Stimulated activated CD8-positive, alpha-beta memory T cell treated with anti-CD3 and anti-CD28 coated beads, Interleukin-12 subunit alpha, Interleukin-12 subunit beta, amount 100 ng/mL, for 24 hours (primary cell): ENCODE measurements at regions not wholly inside any gene's neighbourhood (a gene's known extent, or its start where the extent isn't known, plus 50 kb on each side); places are given as distances from the start of the nearest gene placed in this dataset.

ENCODE experiments used
- DNase-seq: peaks from one replicate; pipeline ENCODE4 v3.0.0-alpha.2; 2020; ENCODE audit errors: extremely low read depth

DNA sequence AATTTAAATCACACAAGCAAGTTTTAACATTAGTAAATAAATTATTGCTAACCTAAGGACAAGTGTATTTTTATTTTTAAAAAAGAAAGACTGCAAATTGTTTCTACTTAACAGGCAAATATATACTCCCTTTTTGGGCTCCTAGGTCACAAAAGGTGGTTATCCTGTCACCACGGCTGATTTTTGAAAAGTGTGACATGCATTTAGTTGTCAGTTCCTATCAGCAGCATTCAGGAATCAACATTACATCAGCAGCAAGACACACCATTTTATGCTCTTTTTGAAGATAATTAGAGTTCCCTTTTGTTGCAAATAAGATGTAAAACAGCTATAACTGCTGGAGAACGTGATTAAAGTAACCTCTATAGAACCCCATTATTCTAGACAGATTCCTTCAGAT lies 357.5 kb upstream of the TMCO5A start:
- no peak for DNase-seq

DNA sequence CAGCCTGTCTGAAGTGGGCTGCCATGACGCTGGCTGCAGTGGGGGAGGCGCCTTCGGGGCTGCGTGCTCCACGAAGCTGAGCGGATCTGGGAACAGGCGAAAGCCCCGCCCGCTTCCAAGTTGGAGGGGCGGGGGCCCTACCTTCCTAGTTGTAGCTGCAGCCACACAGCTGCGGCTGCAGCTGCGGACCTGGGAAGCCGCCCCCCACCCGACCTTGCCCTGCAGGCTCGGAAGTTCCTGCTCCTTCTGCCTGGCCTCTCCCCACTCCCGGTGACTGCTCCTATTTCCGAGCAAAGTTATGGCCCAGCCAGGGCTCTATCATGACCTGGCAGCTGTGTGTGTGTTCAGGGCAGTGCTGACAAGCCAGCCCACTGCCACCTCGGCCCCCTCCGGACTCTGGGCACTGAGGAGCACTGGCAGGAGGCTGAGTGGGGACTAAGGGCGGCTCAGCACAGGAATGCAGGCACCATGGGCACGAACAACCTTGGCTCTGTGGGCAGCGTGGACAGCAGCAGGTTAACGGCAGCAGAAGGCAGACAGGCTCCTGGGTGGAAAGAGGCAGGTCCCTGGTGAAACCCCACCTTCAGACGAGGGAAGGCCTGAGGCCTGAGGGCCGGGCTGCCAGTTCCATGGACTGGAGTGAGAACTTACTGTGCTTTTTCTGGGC lies 352.4 kb upstream of the TMCO5A start:
- no peak for DNase-seq

DNA sequence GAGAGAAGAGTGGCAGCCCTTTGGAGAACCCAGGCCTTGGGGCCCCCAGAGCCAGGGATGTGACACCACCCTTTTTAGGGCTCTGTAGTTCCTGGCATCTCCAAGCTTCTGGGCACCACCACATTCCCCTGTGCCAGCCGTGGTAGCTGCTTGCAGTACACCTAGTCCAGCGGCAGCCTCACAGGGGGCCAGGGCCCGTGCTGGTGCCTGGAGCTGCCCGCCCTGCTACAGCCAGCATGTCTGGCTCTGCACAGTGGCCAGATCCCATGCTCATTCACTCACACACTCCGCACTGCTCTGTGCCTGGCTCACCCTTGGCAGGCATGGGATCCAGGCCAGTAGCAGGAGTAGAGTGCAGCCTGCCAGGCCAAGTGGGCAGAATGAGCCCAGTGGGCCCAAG lies 351.6 kb upstream of the TMCO5A start:
- DNase-seq = no peak

DNA sequence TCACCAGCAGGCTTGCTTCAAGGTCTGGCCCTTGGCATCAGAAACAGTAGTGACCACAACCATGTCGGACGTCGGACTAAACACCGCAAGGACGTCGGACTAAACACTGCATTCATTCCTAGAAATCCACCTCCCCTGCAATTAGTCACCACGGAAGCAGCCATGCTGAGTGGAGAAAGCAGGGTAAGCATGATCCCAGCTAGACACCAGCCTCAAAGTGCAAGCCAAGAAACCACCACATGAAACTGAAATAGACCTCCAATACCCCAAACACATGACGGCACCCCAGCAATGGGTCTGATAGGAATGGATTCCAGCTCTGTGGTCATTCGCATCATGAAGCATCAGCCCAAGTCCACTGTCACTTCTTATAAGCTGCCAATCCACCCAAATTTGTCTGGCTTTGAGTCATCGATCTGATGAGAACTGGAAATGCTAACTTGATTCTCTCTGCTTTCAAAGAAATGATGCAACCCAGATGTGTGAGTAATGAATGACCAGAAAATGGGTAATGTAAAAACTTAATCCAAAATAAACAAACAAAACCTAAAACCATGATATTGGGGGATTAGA lies 348.3 kb upstream of the TMCO5A start:
- no peak for DNase-seq

DNA sequence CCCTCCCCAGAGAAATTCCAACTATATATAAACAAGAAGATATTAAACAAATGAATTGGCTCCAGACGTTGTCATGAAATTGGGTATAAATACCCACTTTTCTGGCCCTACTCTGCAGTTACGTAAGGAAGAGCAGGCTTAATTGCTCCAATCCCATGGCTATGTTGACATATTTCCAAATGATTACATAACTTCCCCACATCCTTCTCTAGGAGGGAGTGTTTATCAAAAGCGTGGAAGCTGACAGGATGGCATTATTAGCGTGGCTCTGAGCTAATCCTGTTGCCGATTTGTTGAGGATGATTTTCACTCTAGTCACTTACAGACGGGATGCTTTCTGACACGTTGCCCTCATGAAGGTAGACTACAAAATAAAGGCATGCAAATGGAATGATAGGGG lies 347.5 kb upstream of the TMCO5A start:
- DNase-seq = no peak

DNA sequence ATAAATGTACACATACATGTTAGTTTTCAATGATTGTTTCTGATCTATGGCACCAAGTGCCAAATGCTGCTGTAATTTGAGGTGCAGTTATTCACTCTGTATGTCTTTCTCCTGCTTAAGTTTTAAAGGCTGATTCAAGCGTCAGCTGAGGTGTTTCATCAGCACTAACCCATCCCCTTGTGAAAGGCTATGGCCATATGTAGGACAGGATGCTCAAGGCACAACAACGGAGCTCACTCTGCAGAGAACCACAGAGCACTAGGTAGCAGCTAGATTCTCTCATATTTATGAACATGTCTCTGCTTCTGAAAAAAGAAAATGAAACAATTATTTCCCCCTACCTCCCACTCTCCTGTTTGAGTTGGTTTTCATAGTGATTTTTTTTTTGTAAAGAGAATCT lies 340.0 kb upstream of the TMCO5A start:
- DNase-seq = no peak

DNA sequence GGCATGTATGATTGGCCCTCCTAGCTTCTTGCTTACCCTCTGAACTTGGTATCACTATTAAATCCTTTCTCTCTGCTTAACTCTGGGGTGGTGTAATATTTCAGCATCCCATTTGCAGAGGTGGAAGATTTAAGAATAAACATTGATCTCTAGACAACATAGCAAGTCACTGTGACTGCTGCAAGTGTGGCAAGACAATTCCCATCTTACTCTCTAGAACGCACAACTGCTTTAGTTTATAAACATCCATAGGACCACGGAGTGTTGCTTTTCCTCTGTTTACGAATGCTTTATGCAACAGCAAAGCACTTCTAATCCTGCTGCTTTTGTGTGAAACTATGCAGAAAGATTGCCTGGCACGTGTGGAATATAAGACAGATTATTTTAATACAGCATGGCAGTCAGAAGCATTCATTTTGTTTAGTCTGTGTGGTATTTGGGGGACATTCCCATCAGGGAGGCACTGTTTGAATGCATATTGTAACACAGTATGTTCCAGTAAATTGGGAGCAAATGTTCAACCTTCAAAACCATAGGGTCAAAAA lies 338.9 kb upstream of the TMCO5A start:
- no peak for DNase-seq

DNA sequence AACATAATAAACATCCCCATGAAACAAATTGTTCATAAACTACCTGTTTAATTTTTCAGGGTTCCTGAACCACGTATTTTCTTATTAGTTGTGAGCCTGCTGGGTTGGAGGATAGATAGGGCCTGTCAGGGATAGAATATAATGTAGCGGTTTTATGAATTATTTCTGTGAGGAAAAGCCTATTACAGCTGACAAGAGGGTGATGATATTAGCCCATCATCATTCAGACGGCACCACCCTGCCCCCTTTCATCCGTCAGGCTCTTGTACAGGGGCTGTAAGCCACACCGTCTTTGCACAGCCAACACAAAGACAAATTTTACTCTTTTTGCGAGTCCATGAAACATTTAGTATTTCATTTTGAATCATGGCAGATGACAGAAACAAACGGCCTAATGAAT lies 335.3 kb upstream of the TMCO5A start:
- no peak for DNase-seq

DNA sequence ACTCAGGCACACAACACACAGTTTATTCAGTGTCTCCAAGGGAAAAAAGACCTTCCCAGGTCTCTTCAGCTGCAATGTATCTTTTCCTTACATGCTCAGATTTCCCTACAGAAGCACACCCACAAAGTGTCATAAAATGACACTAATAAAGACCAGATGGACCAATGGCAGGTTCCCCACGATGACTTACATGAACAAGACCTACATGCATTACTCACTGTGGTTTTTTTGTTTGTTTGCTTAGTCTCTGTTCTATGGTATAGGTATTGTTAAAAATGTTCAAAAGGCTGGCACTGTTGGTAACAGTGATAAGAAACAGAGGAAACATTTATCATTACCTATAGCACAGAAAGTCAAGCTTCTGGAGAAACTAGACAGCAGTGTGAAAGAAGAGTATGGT lies 318.2 kb upstream of the TMCO5A start:
- no peak for DNase-seq

DNA sequence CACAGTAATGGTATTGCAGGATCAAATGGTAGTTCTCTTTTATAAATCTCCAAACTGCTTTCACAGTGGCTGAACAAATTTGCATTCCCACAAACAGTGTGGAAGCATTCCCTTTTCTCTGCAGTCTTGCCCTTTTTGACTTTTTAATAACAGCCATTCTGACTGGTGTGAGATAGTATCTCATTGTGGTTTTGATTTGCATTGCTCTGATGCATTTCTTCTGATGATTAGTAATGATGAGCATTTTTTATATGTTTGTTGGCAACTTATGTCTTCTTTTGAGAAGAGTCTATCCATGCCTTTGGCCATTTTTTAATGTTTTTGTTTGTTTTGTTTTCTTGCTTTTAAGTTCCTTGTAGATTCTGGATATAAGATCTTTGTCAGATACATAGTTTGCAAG lies 316.1 kb upstream of the TMCO5A start:
- no peak for DNase-seq

DNA sequence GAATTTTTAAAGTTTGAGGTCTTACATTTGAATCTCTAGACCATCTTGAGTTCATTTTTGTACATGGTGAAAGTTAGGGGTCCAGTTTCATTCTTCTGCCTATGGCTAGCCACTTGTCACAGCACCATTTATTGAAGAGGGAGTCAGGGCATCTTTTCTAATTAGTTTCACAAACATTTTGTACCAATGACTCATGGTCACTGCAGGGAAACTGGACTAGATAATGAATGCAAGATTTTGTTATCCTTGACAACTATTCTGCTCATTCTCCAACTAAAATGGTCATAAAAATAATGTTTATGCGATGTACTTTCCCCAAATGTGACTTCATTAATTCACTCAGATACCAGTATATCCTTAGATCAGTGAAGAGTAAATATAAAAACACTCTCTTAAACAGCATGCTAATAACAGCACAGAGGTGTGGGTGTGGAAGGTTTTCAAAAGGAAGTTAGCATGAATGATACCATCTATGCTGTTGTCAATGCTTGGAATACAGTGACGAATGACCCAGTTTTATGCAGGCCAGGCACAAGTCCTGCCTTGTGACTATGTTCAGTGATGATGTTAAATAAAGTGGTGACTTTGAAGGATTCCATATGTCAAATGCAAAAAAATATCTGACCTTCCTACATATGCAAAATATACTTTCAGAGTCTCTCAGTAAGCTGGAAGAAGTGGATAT lies 314.9 kb upstream of the TMCO5A start:
- no peak for DNase-seq

DNA sequence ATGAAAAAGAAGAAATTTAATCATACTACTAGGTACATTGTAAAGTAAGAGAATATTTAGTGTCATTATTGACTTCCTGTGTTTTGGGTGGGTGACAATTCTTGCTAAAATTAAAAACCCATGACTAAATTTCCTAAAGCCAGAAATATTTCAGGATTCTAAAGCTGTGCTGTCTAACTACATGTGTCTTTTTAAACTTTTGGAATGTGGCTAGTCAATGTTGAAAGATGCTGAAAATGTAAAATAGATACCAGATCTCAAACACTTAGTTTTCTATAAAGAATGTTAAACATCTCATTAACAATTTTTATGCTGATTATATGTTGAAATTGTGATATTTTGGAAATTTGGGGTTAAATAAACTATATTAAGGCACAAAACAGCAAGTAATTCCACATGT lies 308.9 kb upstream of the TMCO5A start:
- no peak for DNase-seq

DNA sequence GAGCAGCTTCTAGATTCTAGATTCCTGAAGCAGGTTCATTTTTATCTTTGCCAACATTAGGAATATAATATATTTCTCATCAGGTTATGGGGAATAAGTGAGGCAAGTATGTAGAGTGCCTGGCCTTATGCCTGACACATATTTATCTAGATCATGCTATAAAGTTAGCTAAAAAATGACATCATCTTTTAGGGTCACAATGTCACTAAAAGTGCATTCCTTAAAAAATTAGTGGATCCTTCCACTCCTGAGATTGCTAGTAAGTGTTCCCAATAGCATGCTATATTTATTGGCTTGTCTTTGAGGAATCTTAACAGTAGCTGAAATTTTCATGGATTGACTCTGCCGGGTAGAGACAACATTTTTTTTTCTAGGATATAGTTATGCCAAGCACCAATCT lies 305.9 kb upstream of the TMCO5A start:
- DNase-seq = no peak

DNA sequence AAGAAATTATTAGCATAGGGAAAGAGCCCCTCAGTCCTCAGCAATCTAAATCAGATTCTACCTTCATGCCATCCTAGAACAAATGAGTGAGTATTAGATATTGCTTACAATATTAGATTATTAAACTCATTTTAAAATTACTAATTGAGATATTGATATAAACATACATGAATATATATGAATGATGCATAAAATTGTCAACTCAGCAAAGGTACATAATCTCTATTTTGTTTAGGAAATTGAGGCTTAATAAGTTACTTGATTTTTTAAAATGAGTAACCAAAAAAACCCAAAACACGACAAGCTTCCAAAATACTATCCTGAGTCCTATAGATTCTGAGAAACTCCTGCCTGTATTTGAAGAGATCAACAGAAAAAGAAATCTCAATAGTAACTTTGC lies 297.7 kb upstream of the TMCO5A start:
- no peak for DNase-seq

DNA sequence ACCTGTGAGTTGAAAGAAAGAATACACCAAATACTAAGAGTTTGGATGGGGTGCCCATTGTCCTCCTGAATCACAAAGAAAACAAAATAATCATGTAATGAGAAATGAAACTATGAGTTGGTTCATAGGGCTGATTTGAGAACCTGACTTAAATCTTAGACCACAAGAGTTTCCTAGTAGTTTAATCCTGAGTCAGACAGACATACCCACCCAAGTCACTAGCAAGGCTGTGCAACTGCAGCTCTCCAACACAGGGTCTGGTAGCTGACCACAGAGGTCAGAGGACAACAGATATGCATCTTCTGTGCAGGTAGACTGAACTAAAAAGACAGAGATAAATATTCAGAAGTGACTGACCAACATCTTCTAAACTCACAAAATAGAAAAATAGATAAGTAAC lies 296.3 kb upstream of the TMCO5A start:
- no peak for DNase-seq

DNA sequence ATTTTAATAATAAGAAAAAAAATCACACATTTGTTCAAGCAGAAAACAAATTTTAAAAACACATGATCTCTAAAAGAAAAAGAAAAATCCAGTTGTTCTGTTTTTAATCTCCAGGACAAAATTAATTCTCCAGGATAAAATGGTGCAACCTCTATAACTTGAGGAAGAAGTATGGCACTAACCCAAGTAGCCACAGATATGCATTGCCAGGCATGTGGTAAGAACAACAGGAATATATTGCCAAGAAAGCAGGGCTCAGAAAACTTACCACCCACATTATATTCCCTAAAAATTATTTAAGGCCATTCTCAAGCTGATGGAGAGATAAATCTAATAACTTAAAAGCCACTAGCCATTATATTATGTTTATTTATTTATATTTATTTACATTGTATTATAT lies 295.7 kb upstream of the TMCO5A start:
- DNase-seq = no peak

DNA sequence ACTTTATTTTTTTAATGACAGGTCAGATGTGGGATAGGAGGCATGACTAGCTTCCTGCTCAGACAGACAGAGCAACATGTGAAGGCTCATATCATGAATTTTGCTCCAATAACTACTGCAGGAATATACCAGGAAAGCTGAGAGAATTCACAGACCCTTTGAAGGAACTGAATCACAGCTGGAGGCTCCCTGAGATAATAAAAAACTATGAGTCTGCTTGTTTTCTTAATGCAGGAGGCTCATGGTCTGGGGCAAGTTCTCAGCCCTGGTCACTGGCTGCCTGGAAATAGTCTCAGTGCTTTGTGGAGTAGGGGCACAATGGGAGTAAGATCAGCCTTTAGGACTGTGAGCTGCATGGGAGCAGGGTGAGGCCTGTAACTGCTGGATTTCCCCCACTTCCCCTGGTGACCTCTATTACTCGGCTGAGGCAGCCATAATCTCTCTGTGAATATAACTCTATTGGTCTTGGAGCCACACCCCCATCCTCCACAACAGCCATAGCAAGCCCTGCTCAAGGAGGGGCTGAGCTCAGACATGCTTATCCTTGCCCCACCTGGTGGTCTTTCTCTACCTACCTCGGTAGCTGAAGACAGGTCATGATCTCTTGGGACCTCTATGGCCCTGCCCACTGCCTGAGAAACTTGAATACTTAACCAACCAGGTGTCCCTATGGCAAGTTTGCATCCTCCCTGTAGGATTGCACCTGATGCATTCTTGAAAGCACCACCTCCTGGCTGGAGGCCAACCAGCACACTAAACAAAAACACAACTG lies 281.6 kb upstream of the TMCO5A start:
- no peak for DNase-seq

DNA sequence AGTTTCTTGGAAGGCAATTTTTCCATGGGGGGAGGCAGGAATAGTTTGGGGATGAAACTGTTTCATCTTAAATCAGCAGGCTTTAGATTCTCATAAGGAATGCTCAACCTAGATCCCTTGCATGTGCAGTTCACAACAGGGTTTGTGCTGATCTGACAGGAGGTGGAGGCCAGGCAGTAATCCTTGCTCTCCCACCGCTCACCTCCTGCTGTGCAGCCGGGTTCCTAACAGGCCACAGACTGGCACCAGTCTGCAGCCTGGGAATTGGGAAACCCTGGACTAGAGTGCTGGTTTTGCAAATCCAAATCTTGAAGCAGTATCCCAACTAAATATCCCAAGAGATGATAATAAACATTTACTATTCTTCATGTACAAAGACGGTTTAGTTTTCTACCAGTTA lies 256.3 kb upstream of the TMCO5A start:
- no peak for DNase-seq

DNA sequence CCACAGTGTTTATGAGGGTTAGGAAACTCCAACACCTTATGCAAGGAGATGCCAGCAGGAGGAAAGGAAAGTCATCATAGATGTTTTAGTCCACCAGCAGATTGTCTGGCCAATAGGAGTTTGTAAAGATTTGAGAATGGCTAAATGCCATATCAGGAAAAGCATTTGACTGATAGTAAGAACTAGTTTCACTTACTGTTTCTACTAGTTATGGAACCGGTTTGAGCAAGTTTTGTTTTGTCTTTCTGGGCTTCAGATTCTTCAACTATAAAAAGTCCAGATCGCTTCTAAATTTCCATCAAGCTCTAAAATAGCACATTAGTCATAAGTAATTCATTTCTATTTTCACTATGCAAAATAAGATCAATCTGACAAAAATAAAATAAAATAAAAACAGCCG lies 254.8 kb upstream of the TMCO5A start:
- no peak for DNase-seq

DNA sequence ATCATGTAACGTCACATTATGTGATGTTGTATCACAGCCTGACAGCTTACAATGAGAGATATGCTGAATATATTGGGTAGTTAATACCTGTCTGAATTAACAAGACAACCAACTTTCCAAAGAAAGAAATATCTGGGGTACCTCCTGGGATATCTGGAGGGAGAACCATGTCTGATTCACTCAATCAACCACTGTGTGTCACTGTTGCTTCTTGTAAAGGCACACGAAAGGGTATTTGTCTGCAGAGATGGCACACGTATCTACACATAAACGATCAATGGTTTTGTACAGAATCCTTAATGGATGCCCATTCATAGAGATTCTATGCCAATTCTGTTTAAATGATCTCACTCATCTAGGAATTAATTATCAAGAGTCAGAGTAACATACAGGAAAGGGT lies 252.1 kb upstream of the TMCO5A start:
- DNase-seq = no peak

DNA sequence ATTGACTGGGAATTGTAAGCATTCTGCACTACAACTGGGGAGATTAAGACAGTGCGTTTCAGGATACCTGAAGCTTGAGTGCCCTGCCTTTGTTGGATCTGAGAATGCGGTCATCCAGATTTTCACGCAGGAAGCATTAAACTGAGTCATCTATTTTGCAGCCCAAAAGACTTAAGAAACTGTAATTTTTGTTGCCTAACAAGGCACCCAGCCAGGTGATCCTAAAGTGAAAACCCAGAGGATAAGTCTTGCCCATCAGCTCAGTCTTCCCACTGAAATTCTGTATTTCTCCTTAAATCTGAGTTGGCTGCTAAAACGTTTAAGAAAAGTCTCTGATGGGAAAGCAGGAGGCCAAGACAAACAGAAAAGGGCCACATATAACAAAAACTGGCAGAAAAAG lies 242.5 kb upstream of the TMCO5A start:
- no peak for DNase-seq

DNA sequence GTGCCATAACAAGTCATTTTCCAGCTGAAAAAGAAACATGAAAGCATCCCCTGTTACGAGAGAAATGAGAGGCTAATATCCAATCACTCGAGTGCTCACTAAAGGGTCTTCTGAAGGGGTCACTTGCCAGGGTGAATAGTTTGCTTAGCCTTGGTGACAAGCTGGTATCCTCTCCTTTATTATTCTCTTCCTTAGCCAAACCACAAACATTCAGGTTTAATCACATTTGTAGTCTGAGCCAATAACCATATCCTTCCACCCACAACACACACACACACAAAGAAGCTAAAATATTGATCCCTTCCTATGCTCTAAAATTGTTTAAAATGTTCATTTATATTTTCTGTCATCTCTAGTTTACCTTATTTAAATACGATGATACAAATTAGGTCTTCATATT lies 240.5 kb upstream of the TMCO5A start:
- no peak for DNase-seq

DNA sequence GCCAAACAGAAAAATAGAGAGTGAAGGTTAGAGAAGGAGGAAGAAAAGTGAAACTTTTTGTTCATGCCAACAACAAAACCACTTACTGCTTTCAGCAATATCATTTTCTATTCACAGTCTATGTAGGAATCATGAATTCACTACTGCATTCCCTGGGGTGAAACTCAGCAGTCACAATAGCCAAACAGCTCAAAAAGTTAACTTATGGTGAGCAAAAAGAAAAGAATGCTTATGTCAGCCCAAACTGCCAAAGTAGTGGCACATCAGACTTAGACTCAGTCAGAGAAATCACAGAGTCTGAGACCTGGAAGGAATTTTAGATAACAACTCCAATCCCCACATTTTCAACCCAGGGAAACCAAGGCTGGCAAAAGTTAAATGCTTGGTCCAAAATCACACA lies 238.7 kb upstream of the TMCO5A start:
- DNase-seq = no peak
